ENCODE measurements at regions not wholly inside any gene's neighbourhood (a gene's known extent, or its start where the extent isn't known, plus 50 kb on each side); places are given as distances from the start of the nearest gene placed in this dataset.

- peaks cover 0 to 14% (median 6%) of the 10 kb centered on the region in 4 donors for H3K9me3 ChIP-seq
- no peak overlapping the region for H3K4me3 ChIP-seq
- H3K27ac ChIP-seq = no peak overlapping the region
- intact Hi-C loops (cut with DNase I) = no loop called here
- H3K36me3 ChIP-seq = no peaks in the 10 kb centered on the region
- WGBS, 2 donors = 0 to 82% methylated on average over 1 of the region's 1 CpG
- no peak for DNase-seq
- H3K27me3 ChIP-seq = no peaks in the 10 kb centered on the region
- no peak for TF ChIP-seq CTCF (IDR thresholded peaks at IDR 0.05)
- no peak for TF ChIP-seq POLR2A (IDR thresholded peaks at IDR 0.05)
- TF ChIP-seq POLR2AphosphoS5 (IDR thresholded peaks at IDR 0.05) = no peak
- no peak for TF ChIP-seq EP300 (IDR thresholded peaks at IDR 0.05)
- no peaks in the 10 kb centered on the region for H3K4me1 ChIP-seq
Measured at GRCh38 chr19:28176193-28176592, 1036.8 kb downstream of the UQCRFS1 start.

GRCh38 chr19:28171983-28172382 lies 1041.0 kb downstream of the UQCRFS1 start:
- no peaks in the 10 kb centered on the region for H3K4me1 ChIP-seq
- intact Hi-C loops (cut with DNase I) = no loop called here
- no peak for DNase-seq
- no peaks in the 10 kb centered on the region for H3K27me3 ChIP-seq
- WGBS, 2 donors = 87 to 88% methylated on average over 8 of the region's 8 CpGs
- TF ChIP-seq EP300 (IDR thresholded peaks at IDR 0.05) (no peak), POLR2AphosphoS5 (IDR thresholded peaks at IDR 0.05) (no peak), POLR2A (IDR thresholded peaks at IDR 0.05) (no peak), CTCF (IDR thresholded peaks at IDR 0.05) (no peak)
- no peaks in the 10 kb centered on the region for H3K36me3 ChIP-seq
- no peak overlapping the region for H3K27ac ChIP-seq
- H3K9me3 ChIP-seq = peaks cover 0 to 8% (median 5%) of the 10 kb centered on the region in 4 donors
- no peak overlapping the region for H3K4me3 ChIP-seq

- Histone ChIP-seq H3K27me3 (no peaks in the 10 kb centered on the region), H3K36me3 (no peaks in the 10 kb centered on the region), H3K4me3 (no peak overlapping the region), H3K9me3 (no peaks in the 10 kb centered on the region), H3K4me1 (no peaks in the 10 kb centered on the region), H3K27ac (no peak overlapping the region)
- no peak for TF ChIP-seq EP300 (IDR thresholded peaks at IDR 0.05)
- WGBS, 2 donors = 21 to 71% methylated on average over 3 of the region's 3 CpGs
- no peak for DNase-seq
- intact Hi-C loops (cut with DNase I) = no loop called here
Measured at GRCh38 chr19:28170066-28170465, 1042.9 kb downstream of the UQCRFS1 start.

- Histone ChIP-seq H3K36me3 (no peaks in the 10 kb centered on the region), H3K27me3 (peaks cover 0 to 3% (median 0%) of the 10 kb centered on the region in 3 donors), H3K9me3 (no peaks in the 10 kb centered on the region), H3K27ac (no peak overlapping the region), H3K4me1 (no peaks in the 10 kb centered on the region), H3K4me3 (no peak overlapping the region)
- no peak for DNase-seq
- intact Hi-C loops (cut with DNase I) = no loop called here
- 23 to 57% methylated on average over 5 of the region's 5 CpGs for WGBS, 2 donors
- TF ChIP-seq EP300 (IDR thresholded peaks at IDR 0.05) (no peak), POLR2A (IDR thresholded peaks at IDR 0.05) (no peak), CTCF (IDR thresholded peaks at IDR 0.05) (no peak), POLR2AphosphoS5 (IDR thresholded peaks at IDR 0.05) (no peak)
Measured at GRCh38 chr19:28169168-28169887, 1043.6 kb downstream of the UQCRFS1 start.

GRCh38 chr19:28168557-28168956 lies 1044.4 kb downstream of the UQCRFS1 start:
- DNase-seq = no peak
- intact Hi-C loops (cut with DNase I) = no loop called here
- Histone ChIP-seq H3K27ac (no peak overlapping the region), H3K36me3 (no peaks in the 10 kb centered on the region), H3K4me3 (no peak overlapping the region), H3K9me3 (no peaks in the 10 kb centered on the region), H3K27me3 (peaks cover 0 to 3% (median 0%) of the 10 kb centered on the region in 3 donors), H3K4me1 (no peaks in the 10 kb centered on the region)
- 46 to 77% methylated on average over 2 of the region's 2 CpGs for whole genome bisulfite sequencing, 2 donors
- TF ChIP-seq POLR2A (IDR thresholded peaks at IDR 0.05) (no peak), POLR2AphosphoS5 (IDR thresholded peaks at IDR 0.05) (no peak), CTCF (IDR thresholded peaks at IDR 0.05) (no peak), EP300 (IDR thresholded peaks at IDR 0.05) (no peak)

Data from sigmoid colon (tissue), 6 donors.